ENCODE measurements at regions not wholly inside any gene's neighbourhood (a gene's known extent, or its start where the extent isn't known, plus 50 kb on each side); places are given as distances from the start of the nearest gene placed in this dataset.

- Histone ChIP-seq H3K27me3 (ENCODE audit: low read length) (no peaks in the 10 kb centered on the region), H3K36me3 (ENCODE audit: low read depth, low read length) (no peaks in the 10 kb centered on the region), H2AFZ (ENCODE audit: low read length) (no peak overlapping the region), H3K9me2 (replicated peaks; ENCODE audit: low read length) (no peaks in the 10 kb centered on the region), H3K4me1 (ENCODE audit: insufficient read depth, low read length) (peaks cover 15% of the 10 kb centered on the region), H3K79me2 (ENCODE audit: low read length) (no peaks in the 10 kb centered on the region), H3K4me2 (ENCODE audit: low read length) (no peak overlapping the region), H3F3A (ENCODE audit: low read length, unreplicated experiment) (no peaks in the 10 kb centered on the region), H3K4me3 (ENCODE audit: low read length) (no peak overlapping the region), H4K20me1 (ENCODE audit: low read length) (no peaks in the 10 kb centered on the region), H3K9ac (ENCODE audit: low read length) (no peak overlapping the region), H3K9me3 (ENCODE audit: low read length) (no peaks in the 10 kb centered on the region), H3K27ac (ENCODE audit: low read length) (no peak overlapping the region)
- DNase-seq (no peak), ATAC-seq (no peak)
- POLR2A ChIA-PET (ENCODE audit: unreplicated experiment): no interaction called here
- TF ChIP-seq EZH2phosphoT487 (IDR thresholded peaks at IDR 0.05; ENCODE audit: borderline replicate concordance, low read length) (no peak), CTCF (conservative IDR thresholded peaks at IDR 0.05; ENCODE audit: low read depth, low read length) (no peak), EZH2 (IDR thresholded peaks at IDR 0.05; ENCODE audit: low read length, unreplicated experiment) (no peak)
- CTCF ChIA-PET: no interaction called here
- intact Hi-C loops (cut with micrococcal nuclease): no loop called here
- BruUV-seq (replicated peaks): no TSS peak
These were observed 340.6 kb downstream of the GJA1 start for GRCh38 chr6:121776054-121776453.

- H3K4me1 ChIP-seq (ENCODE audit: insufficient read depth, low read length): peaks cover 15% of the 10 kb centered on the region
- no peaks in the 10 kb centered on the region for H4K20me1 ChIP-seq (ENCODE audit: low read length)
- CTCF ChIA-PET: interaction anchor here (1.0 kb wide), 1 partner anchor 351 kb away, joined by 3 read pairs; no protein-coding TSS in a partner anchor
- H3F3A ChIP-seq (ENCODE audit: low read length, unreplicated experiment): no peaks in the 10 kb centered on the region
- DNase-seq (peak; percentile 58), ATAC-seq (peak; percentile 33; the same call in 1 of the 2 replicates)
- no peak overlapping the region for H3K4me2 ChIP-seq (ENCODE audit: low read length)
- H3K27ac ChIP-seq (ENCODE audit: low read length): peak overlapping the region; percentile 33; the same call in 1 of the 2 replicates
- POLR2A ChIA-PET (ENCODE audit: unreplicated experiment): no interaction called here
- H3K36me3 ChIP-seq (ENCODE audit: low read depth, low read length): no peaks in the 10 kb centered on the region
- intact Hi-C loops (cut with micrococcal nuclease): no loop called here
- no peak overlapping the region for H3K4me3 ChIP-seq (ENCODE audit: low read length)
- no peaks in the 10 kb centered on the region for H3K9me2 ChIP-seq (replicated peaks; ENCODE audit: low read length)
- TF ChIP-seq CTCF (conservative IDR thresholded peaks at IDR 0.05; ENCODE audit: low read depth, low read length): no peak
- no peak for TF ChIP-seq EZH2phosphoT487 (IDR thresholded peaks at IDR 0.05; ENCODE audit: borderline replicate concordance, low read length)
- no peak for TF ChIP-seq EZH2 (IDR thresholded peaks at IDR 0.05; ENCODE audit: low read length, unreplicated experiment)
- no peaks in the 10 kb centered on the region for H3K9me3 ChIP-seq (ENCODE audit: low read length)
- H3K9ac ChIP-seq (ENCODE audit: low read length): no peak overlapping the region
- no TSS peak for BruUV-seq (replicated peaks)
- H2AFZ ChIP-seq (ENCODE audit: low read length): 0 out of 2 replicates have a peak overlapping the region, but pooled peaks have one; percentile 21
- H3K27me3 ChIP-seq (ENCODE audit: low read length): no peaks in the 10 kb centered on the region
- no peaks in the 10 kb centered on the region for H3K79me2 ChIP-seq (ENCODE audit: low read length)
These were observed 345.2 kb downstream of the GJA1 start for GRCh38 chr6:121780325-121781321.

Data from PC-3 (cell line).